ENCODE measurements at regions not wholly inside any gene's neighbourhood (a gene's known extent, or its start where the extent isn't known, plus 50 kb on each side); places are given as distances from the start of the nearest gene placed in this dataset.

DNA sequence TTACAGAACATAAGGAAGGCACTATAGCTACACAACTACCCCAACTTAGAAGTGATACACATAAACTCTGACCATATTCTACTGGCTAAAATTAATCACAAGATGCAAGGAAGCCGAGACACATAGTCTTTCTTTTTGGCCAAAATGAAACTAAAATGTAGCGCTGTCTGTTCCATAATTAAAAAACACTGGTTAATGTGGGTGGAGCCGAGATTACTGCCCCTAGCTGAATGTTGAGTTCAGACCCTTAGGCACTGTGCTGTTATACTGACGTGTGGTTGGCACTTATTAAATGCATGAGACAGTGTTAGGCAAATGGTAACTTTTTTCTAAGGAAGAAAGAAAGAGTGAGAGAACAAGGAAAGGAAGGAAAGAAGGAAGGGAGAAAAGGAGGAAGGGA is 254.6 kb upstream of the RND3 start:
- TF ChIP-seq, protein P1, sequence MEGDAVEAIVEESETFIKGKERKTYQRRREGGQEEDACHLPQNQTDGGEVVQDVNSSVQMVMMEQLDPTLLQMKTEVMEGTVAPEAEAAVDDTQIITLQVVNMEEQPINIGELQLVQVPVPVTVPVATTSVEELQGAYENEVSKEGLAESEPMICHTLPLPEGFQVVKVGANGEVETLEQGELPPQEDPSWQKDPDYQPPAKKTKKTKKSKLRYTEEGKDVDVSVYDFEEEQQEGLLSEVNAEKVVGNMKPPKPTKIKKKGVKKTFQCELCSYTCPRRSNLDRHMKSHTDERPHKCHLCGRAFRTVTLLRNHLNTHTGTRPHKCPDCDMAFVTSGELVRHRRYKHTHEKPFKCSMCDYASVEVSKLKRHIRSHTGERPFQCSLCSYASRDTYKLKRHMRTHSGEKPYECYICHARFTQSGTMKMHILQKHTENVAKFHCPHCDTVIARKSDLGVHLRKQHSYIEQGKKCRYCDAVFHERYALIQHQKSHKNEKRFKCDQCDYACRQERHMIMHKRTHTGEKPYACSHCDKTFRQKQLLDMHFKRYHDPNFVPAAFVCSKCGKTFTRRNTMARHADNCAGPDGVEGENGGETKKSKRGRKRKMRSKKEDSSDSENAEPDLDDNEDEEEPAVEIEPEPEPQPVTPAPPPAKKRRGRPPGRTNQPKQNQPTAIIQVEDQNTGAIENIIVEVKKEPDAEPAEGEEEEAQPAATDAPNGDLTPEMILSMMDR (IDR thresholded peaks at IDR 0.05), result no peak
- TF ChIP-seq POLR2A (IDR thresholded peaks at IDR 0.05), result no peak
